Kidney glomerular epithelial cell (primary cell): ENCODE measurements at regions not wholly inside any gene's neighbourhood (a gene's known extent, or its start where the extent isn't known, plus 50 kb on each side); places are given as distances from the start of the nearest gene placed in this dataset.
"Not testable (repeated sequence)": the region's sequence is repeated elsewhere in the genome, so short reads cannot be mapped to it uniquely, and the experiment has no call there.

Experiments
- DNase-seq: peaks from one replicate; lab custom pipeline; 2025; lab: John Stamatoyannopoulos, UW

DNA sequence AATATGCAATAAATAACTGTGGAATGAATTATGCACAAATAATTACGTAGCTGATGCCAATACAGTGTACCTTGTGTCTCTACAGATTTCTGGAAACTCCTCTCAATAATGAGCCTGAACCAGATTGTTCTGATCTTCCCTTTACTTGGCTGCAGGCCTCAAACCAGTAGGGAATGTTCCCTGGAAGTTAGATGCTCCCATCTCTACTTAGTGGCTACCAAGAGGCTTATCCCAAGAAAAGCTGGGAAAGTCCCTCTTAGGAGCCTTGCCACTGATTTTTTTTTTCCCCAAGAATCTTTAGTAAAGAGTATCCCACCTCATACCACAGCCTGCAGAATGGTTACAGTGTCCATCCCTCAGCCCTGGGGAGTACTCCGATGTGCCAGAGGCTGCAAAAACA, 702.1 kb downstream of the RFPL4B start:
- DNase-seq: no peak

DNA sequence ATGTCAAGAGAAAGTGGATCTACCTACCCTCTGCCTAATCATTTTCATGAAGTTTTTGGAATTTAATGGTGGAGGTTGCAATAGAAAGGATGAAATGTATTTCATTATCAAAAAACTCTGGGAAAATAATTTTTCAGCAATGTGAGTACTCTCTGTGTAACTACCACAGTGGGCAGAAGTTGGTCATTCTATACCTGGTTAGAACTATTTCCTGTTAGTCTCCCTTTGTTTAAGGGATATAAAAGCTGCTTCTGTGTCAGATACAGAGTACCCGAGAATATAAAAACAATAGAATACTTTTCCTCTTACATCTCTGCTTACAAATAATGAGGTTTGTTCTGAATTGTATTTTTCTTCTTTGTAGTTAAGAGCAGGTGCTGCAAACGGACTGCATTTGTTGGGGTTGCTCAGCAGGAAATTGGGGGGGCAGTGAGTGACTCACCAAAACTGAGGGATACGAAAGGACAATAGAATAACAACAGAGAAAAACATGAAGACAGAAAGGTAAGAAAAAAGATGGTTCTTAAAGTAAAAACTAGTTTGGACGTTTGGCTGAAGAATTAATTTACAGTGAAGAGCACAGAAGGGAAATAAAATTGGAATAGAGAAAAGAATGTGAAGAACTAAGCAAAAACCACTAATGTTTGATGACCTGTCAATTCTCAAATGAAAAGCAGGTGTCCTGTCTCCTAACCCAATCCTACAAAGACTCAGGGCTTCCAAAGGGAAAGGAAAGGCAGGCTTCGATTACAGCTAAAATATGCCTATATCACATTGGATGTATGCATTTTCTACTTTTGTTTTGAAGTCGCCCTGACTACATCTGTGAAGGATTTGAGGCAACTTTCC, 703.1 kb downstream of the RFPL4B start:
- peak; percentile 22 for DNase-seq

GRCh38 chr6:113050979-113051378, 703.8 kb downstream of the RFPL4B start:
- no peak for DNase-seq

- DNase-seq: no peak
These were observed 705.4 kb downstream of the RFPL4B start for GRCh38 chr6:113052506-113052905.

DNA sequence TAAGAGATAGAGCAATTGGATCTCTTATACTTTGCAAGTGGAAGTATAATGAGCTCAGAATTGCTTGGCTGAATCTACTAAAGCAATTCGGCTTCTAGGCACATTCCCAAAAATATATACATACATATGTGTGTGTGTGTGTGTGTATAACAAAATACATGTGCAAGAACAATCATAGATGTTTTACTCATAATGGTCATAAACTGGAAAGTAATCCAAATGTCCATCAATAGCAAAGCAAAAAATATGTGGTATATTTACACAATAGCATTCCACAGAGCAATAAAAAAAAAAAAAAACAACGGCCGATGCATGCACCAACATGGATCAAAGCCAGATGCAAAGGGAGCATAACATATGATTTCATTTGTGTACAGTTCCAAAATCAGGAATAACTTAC, 707.9 kb downstream of the RFPL4B start:
- DNase-seq: no peak

DNA sequence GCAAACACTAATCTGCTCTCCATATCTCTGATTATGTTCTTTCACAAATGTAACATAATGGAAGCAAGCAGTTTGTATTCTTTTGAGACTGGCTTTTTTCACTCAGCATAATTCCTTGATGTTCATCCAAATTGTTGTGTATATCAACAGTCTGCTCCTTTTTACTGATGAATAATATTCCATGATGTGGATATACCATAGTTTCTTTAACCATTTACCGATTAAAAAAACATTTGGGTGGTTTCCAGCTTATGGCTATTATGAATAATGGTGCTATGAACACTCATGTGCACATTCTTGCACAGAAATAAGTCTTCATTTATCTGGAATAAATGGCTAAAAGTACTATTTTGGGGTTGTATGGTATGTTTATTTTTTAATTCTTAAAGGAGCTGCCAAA, 708.9 kb downstream of the RFPL4B start:
- no peak for DNase-seq

- no peak for DNase-seq
These were observed 710.5 kb downstream of the RFPL4B start for GRCh38 chr6:113057567-113058053.

- DNase-seq: no peak
These were observed 713.5 kb downstream of the RFPL4B start for GRCh38 chr6:113060664-113061063.

DNA sequence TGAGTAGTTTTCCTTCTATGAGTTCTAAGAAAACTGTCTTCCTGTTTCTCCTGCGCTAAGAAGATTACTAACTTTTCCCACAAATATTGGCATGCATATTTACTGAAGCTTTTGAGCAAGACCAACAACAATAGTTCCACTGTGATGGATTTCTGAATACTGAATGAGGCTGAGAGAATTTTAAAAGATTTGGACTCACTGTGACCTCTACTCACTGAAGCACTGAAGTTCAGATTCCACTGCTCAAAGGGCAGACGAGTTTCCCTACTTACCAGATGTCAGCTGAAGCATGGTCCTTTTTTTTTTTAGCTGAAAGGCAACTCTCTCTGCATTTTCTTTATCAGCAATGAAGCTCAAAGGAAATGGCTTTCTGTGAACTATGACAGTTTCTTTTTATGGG, 718.5 kb downstream of the RFPL4B start:
- no peak for DNase-seq

- peak; percentile 14 for DNase-seq
These were observed 720.6 kb downstream of the RFPL4B start for GRCh38 chr6:113067612-113068275.

- no peak for DNase-seq
These were observed 721.4 kb downstream of the RFPL4B start for GRCh38 chr6:113068570-113068969.

DNA sequence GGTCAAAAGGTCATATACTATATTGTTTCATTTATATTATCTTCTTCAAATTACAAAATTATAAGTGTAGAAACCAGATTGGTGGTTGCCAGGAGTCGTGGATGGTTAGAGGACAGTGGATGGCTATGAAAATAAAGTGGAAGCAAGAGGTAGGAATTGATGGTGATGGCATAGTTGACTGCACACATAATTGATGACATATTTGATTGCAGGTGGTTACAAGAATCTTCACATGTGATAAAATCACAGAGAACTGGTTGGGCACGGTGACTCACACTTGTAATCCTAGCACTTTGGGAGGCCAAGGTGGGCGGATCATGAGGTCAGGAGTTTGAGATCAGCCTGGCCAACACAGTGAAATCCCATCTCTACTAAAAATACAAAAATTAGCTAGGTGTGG, 723.6 kb downstream of the RFPL4B start:
- DNase-seq: not testable (repeated sequence)

DNA sequence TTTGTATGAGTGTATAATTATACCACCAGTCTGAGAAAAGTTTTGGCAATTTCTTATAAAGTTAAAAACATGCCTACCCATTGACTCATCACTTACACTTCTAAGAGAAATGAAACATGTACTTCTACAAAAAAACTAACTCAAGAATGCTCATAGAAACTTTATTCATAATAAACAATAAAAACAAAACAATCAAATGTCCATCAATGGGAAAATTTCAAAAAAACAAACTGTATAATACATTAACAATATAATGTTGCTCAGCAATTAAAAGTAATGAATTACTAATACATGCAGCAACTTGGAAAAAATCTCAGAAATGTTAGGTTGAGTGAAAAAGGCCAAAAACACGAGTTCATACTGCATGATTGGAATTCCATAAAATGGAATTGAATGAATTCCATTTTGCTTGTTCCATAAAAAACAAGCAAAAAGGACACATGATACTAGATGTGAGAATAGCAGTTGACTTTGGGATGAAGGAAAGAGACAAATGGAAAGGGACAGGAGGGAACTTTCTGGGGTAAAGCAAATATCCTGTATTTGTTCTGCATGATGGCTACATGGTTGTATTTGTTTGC, 726.6 kb downstream of the RFPL4B start:
- peak; percentile 56 for DNase-seq

DNA sequence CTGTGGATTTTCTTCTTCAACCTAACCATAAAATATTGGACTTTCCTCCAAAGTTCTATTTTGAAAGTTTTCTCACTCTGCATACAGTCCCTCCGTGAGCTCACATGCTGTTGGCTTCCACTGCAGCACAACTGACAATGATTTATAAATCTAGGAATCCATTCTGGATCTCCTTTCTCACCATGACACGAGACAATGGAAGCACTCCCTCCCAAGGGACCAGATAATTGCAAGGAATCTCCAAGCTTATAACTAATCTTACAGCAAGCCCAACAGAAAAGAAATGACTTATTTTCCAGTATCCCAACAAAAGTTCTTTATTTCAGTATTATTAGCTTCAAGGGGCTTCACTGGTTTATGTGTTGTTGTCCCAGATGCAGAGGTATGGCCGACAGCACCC, 729.0 kb downstream of the RFPL4B start:
- DNase-seq: no peak

GRCh38 chr6:113076816-113077215, 729.7 kb downstream of the RFPL4B start:
- no peak for DNase-seq

- no peak for DNase-seq
These were observed 730.7 kb downstream of the RFPL4B start for GRCh38 chr6:113077794-113078193.

- DNase-seq: no peak
These were observed 731.7 kb downstream of the RFPL4B start for GRCh38 chr6:113078791-113079190.

- peak; percentile 20 for DNase-seq
These were observed 735.6 kb downstream of the RFPL4B start for GRCh38 chr6:113082745-113083144.

DNA sequence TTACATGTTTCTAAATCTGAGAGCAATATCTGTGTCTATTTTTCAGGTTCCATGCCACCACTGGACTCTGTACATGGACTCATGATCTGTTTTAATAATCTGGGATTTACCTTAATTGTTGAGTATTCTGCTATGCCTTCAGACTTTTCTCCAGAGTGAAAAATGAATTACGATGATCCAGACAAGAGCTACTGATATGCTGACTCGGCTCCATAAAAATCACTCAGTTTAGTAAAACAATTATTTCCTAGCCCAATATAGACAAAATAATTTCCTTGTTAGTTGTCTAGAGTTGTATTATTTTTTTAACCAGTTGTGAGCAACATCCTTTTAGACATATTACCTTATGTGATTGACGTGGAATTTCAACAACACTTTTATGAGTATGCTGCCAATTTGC, 736.8 kb downstream of the RFPL4B start:
- DNase-seq: no peak

DNA sequence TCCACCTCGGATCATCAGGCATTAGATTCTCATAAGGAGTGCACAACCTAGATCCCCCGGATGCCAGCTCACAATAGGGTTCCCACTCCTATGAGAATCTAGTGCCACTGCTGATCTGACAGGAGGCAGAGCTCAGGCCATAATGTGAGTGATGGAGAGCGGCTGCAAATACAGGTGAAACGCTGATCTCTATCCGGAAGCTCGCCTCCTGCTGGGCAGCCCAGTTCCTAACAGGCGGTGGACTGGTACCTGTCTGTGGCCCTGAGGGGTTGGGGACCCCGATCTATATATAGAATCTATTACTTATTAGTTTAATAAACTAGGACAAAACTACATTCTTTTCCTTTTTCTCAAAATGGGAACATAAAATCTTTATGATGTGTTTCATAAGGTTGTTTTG, 741.9 kb downstream of the RFPL4B start:
- DNase-seq: no peak

DNA sequence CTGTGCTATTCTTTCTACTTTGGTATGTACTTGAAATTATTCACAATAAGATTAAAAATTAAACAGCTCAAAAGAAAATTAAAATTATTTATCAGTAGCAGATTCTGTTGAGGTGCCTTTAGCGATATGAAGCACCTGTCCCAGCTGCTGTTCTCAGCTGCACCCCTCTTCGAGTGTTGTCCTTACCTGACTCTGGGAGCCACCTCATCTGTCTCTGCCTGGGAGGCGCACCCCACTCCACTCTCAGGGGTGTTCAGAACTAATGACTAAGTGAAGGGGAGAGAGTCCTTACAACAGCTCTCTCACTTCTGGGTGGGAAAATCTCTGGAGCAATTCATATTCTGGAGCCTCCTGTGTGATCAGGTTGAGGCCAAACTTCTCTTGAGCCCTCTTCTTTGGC, 745.7 kb downstream of the RFPL4B start:
- no peak for DNase-seq

DNA sequence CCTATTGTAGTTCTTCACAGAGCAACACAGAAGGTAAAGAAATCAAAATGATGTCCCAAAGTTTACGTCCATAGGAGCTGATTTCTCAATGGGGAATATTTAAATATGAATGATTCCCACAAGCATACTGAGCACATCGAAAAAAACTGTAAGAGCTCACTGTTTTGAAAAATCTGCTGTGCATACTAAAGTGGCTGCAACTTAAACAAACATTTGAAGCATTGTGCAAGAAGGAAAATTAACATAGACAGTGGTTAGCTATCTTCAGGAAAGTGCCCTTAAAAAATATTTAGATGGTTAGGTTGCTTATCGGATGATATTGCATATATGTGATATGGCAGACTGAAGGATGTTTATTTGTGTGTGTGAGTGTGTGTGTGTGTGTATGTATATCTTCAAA, 747.6 kb downstream of the RFPL4B start:
- no peak for DNase-seq

GRCh38 chr6:113095841-113096240, 748.7 kb downstream of the RFPL4B start:
- no peak for DNase-seq
